HG02938 (cell line): ENCODE measurements at regions not wholly inside any gene's neighbourhood (a gene's known extent, or its start where the extent isn't known, plus 50 kb on each side); places are given as distances from the start of the nearest gene placed in this dataset.

Experiments
- ATAC-seq: cut with Tn5 transposase; IDR thresholded peaks from one replicate; pipeline ENCODE4 v1.9.1; 2021; ENCODE audit warnings: mild to moderate bottlenecking, moderate library complexity; ENCODE audit not compliant: unreplicated experiment

DNA sequence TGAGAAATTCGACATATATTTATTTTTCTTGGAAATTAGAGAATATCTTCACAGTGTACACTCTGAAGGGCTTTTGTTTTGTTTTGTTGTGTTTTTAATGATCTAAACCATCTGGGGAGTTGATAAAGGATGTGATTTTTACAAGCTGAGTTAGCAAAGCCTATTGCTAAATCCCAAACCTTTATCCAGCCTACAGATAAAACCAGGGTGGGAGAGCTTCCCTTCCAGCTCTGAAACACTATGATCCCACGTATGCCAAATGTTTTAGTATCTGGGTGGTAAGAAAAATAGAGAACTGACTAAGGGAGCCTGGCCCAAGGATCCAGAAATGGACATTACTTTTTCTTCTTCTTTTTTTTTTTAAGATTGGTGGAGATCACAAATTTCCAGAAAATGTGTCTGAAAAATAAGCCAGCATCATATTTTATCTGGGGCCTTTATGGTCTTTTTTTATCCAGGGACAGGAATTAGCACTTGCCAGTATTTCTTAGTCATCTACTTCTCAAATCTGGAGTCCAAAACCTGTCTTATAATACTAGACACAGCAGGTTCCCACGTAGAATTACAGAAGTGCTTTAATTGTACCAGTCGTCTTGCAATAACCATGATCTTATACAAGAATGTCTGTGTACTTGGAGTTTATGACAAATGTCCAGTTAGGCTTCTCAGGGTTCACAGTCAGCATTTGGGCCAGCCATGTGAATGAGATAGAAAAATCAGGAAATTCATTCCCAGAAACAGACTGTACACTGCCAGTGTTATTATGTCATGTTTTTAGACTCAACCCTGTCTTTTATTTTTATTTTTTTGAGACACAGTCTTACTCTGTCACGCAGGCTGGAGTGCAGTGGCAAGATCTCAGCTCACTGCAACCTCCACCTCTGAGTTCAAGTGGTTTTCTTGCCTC is 290.8 kb upstream of the MPDZ start:
- no peak for ATAC-seq

DNA sequence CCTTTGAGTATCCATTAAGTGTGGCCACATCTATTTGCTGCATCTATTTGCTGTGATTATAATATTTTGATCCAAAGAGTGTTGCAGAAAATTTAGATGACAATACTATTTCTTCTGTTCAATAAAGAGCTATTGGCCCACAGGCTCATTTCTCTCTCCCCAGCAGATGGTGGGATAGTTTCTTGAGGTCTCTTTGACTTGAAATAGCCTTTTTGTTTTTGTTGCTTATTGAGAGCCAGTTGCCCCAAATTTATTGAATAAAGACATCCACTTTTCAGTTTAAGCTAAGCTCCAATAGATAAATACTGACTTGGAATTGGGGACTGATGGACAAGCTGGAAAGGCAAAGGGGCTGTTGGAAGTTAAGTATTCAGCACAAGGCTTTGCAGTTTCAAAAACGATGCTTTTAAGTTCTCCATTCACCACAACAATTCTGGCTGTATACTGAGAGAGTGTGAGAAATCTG is 290.1 kb upstream of the MPDZ start:
- ATAC-seq = no peak

DNA sequence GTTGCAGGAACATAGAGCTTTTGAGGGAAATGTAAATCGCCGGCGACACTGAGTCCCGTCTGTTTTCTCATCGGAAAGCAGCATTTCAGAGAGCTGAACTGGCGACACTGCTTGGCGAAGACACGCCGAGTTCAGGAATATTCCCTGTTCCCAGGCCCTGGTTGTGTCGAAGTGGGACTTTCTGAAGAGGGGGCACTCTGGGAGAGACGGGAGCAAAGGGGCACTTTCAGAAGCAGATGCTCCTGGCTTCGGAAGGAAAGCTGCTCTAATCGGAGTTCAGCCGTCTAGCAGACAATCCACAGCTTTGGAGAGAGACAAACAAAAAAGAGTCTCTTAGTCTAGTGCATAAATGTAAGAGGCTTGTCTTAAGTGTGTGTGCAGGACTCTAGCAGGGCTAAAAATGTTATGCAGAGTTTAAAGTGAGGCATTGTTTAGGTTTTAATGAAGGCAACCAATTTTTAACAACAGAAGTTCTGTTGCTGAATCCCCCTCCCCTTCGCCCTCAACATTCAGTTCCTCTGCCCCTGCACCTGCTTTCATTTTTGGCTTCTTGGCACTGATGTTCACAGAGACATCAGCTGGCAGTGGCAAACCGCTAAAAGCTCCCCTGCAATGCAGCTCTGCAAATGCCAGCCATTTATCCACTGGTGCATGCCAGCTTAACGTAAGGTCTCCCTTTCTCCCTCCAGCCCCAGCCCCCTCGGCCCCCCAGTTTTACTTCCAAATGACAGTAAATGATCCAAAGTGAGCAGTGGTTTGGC is 289.5 kb upstream of the MPDZ start:
- no peak for ATAC-seq

DNA sequence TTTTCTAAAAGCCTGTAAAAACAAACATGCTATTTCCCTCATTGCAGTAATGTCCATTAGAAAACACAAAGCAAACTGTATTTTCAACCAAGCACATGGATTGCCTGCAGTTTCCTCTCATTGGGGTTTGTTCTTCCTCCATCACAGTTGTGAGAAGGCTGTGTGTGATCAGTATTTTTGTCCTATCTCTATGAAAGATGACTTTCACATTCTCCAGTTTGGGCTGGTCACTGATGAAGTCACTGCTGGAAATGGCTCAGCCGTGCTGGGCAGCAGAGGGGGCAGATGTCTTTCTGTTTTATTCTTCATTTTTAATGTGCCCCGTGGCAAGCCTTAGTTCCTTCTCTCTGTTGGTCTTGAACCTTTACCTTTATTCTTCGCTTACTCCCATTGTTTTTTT is 288.9 kb upstream of the MPDZ start:
- ATAC-seq = no peak

DNA sequence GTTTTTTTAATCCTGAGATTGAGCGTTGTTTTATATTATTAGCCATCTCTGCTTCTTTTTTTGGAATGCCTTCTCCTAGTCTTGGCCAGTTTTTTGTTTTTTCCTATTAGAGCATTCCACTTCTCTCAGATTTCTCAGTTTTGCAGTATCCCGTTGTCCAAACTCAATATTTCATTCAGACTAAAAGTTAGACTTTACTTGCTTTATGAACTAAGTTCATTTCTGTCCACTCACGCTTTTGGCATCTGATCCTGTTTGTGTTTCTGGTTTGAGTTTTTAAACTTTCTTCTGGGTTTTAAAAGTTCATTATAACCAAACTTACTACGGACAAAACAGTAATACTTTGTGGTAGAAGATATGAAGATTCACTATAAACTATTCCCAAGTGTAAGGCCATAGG is 288.3 kb upstream of the MPDZ start:
- ATAC-seq = no peak

DNA sequence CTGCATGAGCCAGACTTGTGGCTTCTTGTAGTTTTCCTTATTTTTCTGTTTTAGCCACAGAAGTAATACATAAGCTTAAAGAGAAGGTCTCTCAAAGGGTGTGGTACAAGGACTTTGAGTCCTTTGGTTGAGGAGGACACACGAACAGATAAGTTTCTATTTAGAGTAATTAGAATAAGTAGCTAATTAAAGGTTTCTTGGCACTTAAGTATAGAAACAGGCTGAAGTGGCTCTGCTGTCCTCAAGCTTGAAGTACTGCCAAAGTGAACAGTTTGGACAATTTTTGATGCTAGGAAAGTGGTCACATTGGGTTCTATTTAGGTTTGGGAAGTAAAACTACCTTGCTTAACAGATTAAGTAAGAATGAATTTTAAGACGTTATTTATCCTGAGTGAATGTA is 278.3 kb upstream of the MPDZ start:
- no peak for ATAC-seq

DNA sequence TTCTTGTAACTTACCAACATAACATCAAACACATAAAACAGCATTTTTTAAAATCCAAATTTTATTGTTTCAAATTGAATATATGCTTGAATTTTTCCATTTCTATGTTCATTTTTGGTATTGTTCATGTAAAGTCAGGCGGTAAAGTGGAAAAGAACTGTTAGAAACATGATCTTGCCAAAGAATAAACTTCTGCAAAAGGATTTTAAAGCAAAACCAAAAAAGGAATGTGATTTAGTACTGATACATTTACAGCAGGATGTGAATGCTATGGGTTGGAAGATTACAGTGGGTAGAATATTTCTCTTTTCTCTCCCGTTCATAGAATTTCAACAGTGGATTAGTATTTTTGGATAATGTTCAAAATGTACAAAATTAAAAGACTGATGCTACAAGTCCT is 277.2 kb upstream of the MPDZ start:
- no peak for ATAC-seq

DNA sequence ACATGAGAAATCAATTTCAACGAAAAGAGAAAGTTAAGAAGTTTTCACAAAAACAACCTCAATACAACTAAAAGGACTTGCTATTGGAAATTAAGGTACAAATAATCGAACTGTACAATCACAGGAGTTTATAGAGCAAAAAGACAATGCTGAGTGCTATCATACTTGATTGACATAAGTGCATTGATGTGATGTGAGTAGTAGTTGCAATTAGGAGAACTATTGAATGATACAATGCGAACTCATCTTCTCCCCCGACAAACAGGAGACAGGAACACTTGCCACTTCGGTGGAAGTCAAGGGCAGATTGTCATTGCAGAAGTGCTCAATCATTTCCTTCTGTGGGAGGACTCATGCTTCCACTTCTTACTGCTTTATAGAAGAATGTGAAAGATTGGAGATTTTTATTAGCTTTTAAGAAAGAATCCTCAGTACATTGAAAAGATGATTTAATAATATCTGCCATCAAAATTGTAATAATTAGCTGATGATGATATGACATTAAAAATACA is 276.6 kb upstream of the MPDZ start:
- ATAC-seq = no peak

DNA sequence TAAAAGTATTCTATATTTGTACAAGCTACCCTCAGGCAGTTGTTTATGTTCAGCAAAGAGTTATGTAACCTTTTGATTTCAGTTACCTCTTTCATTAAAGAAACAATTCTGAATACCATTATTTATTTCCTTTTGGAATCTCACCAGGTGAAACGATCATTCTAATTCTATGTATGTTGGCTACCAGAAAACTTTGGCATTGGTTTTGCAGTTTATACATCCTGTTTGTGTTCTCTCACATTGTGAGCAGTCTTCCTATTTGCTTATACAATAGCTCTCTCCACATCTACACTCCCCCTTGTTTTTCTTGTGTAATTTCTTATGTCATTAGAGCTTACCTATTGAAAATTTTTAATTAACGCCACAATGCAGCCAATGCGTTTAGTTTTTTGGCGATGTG is 276.0 kb upstream of the MPDZ start:
- no peak for ATAC-seq

DNA sequence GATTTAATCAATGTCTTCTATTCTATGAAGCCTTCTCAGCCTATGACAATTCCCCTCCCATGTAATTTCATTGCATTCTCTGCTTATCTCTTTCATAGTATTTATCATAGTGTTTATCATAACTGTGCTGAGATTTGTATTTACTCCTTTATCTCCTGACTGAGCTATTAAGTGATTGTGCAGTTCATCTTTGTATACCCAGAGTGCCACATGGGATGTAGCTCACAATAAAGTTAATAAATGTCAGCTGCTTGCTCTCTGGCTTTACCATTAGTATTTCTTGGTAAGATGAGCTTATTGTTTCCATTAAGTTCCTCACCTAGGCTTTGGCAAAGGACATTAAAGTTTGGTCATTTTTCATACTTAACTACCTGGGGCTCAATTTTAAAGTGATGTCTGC is 275.1 kb upstream of the MPDZ start:
- no peak for ATAC-seq

DNA sequence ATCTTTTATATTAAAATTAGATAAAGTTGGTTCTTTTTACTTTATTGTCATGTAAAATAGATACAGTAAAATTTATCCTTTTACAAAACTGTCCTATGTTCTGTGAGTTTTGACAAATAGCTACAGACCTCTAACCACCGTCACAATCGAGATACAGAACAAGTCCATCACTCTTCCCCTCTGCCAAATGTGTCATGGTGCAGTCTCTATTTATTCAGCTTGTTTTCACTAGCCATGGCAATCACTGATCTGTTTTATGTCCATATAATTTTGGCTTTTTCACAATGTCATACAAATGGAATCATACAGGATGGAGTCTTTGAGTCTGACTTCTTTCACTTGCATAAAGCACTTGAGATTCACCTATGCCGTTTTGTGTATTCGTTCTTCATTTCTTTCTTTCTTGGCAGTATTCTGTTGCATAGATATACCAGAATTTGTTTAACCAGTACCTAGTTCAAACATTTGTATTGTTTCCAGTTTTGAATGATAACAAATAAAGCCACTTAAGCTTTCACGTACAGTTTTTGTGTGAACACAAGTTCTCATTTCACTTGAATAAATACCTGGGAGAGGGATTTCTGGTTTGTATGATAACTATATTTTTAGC is 273.2 kb upstream of the MPDZ start:
- no peak for ATAC-seq

DNA sequence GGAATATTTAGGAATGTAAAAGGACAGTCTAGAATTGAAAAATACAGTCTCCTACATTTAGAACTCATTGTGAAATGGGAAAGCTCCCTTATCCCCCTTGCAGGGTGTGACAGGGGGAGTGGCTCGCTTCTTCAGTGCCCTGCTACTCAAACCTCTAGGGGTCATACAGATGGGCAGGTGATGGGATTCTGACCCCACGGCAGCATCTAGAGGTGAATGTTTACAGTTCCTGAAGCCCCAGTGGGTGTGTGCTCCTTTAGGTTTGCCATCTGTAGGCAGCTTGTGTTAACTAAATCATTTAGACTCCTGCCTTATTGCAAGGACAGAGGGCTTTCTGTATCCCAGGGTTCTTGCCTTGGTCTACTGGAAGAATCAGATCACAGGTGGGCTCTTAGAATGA is 271.0 kb upstream of the MPDZ start:
- no peak for ATAC-seq

DNA sequence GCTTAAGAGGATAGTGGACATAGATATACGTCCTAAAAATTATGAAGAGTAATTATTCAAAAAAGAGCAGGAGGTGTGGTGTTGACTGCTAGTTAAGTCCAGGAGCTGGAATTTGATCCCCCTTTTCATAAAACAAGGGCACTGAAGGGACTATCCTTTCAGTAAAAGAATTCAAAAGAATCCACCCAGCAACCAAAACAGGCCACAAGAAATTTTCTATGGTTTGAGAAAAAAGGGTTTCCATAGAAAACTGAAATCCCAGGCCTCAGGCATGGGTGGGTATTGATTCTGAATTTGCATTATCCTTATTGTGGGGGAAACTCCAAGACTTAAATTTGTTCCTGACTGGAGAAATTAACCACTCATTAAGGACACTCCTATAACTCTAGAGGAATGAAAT is 269.0 kb upstream of the MPDZ start:
- no peak for ATAC-seq

DNA sequence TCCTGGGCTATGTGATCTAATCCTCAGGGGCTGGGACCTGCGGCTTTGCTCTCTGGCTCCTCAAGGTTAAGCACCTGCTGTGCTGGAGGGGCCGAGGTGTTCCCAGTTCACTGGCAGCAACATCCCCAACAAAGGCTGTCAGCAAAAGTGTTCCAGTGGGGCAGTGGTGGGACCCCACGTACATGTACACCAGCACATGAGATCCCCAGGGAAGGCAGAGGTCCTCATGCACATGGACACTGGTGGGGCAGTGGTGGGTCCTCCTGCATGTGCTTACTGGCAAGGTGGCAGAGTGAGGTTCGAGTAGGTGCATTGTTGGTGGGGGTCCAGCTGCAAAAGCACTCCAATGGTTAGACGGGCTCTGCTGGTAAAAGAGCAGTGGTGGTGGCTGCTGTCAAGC is 255.6 kb upstream of the MPDZ start:
- ATAC-seq = no peak

DNA sequence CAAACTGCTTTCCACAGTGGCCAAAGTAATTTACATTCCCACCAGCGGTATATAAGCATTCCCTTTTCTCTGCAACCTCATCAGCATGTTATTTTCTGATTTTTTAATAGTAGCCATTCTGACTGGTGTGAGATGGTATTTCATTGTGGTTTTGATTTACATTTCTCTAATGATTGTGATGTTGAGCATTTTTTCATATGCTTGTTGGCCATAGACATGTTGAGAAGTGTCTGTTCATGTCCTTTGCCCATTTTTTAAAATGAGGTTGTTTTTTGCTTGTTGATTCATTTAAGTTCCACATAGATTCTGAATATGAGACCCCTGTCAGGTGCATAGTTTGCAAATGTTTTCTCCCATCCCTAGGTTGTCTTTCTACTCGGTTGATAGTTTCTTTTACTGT is 254.5 kb upstream of the MPDZ start:
- no peak for ATAC-seq

DNA sequence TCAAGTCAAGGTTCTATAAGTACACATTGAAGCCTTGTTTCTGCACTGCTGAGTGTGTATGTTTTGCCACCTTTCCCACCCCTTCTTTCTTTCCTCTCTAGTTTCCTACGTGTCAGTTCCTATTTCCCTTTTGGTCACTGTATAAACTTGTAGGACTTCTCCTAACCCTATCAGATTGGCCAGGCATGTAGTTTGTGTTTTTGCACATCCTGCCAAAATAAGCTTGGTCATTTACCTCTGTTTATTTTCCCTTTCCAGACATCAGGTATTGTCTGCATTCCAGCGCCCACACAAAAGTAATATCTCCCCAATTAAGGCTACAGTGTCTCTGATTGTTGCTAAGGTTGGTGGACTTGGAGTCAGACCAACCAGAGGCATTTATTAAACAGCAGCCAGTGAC is 252.9 kb upstream of the MPDZ start:
- ATAC-seq = no peak

DNA sequence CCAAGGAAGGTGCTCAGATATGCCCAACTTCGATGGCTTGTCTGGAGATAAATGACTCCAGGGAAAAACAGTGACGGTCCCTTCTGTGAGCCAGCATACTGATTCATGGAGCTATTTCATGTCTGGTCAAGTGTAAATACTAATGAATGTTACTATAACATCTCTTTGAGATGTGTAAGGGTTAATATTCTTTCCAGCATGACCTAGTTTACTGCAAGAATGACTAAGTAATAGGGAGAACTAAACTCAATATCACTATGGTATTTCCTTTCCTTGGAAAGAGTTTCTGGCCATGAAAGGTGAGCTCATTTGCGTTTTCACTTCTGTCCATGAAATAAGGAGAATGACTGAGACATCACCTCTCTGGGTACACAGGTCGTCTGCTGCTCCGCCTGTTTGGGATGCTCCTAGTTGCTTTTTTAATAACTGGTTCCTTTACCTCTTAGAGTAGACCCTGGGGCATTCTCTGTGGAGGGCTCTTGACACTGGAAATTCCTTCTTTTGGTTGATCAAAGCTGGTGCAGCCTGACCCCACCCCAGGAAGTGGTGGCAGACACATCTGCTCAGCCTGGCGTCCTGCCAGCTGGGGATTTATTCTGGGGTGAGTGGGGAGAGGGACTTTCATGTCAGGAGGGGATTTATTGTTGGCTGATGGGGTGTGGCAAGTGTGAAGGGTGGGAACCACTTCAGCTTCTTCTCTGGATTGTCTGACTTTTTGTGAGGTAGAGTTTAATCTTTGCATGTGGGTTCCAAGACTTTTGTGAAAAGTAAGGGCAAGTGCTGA is 250.0 kb upstream of the MPDZ start:
- no peak for ATAC-seq

DNA sequence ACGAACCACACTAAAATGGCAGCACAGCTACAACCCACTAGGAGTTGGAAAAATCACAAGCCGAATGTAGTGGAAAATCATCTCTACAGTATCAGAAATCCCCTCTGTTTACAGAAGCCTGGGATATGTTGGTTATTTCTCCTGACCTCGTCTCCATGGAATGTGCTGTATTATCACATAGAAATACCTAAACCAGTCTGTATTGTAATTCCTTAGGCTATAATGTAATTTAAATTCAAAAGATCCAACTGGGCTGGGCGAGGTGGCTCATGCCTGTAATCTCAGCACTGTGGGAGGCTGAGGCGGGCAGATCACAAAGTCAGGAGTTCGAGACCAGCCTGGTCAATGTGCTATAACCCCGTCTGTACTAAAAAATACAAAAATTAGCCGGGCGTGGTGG is 244.8 kb upstream of the MPDZ start:
- ATAC-seq = no peak

DNA sequence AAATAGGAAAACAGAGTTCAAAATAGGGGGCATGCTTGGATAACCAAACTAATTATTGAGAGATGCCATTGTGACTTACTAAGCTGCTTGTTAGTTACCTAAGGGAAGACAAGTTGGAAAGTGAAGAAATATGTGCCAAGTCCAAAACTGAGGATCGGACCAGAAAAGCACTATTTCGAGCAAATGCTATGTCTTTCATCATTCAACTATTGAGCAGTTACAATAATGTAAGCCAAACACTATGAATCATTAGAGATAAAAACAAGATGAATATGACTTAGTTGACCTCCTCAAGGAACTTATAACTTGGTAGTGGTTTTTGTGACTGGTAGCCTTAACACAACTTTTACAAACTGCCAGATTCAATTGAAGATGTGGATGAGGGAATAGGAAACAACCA is 240.6 kb upstream of the MPDZ start:
- ATAC-seq = no peak

DNA sequence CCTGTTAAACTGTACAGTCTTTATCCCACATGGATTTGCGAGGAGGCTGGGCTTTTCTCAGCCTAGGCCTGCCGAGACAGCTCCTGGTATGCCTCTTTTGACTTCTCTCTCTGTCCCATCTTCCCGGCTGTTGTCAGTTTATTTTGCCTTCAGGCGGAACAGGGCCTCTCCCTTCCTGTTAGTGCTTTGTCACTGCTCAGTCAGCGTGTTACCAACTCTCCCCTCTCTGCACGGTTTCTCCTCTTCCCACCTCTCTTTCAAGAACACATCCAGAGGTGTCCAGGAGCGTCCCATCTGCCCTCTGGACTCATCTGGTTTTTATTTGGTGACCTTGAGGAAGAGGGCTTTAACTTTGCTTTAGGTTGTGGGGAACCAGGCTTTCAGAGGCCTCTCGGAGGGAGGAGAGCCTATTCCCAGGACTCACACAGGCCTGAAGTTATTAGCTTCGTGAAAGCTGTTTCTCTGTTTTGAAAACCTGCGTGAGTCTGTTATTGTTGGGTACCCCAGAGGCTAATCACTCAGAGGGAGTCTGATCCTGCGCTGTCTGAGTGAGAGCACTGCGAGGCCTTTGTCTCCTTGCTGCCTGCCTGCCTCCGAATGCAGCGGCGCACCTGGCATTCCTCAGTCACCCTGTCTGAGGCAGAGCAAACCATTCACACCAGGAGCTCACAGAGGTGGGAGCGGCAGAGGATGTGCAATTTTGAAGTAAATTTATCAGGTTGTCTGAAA is 234.4 kb upstream of the MPDZ start:
- no peak for ATAC-seq
